Ramos (cell line): ENCODE measurements at regions not wholly inside any gene's neighbourhood (a gene's known extent, or its start where the extent isn't known, plus 50 kb on each side); places are given as distances from the start of the nearest gene placed in this dataset.

Experiments
- in situ Hi-C: fragments of 300-500 bp; cut with MboI; formaldehyde crosslinking; loops from one replicate; pipeline ENCODE4 v1.14.3; 2022; ENCODE audit warnings: low sequenced_read_pairs; ENCODE audit not compliant: unreplicated experiment

- in situ Hi-C loops, result no loop called here
Measured at GRCh38 chr1:87599569-87599968, 270.9 kb downstream of the LMO4 start.

- in situ Hi-C loops, result no loop called here
Measured at GRCh38 chr1:87600055-87600850, 271.6 kb downstream of the LMO4 start.

GRCh38 chr1:87600854-87601253 is 272.2 kb downstream of the LMO4 start:
- in situ Hi-C loops, result no loop called here

GRCh38 chr1:87603626-87604025 is 274.9 kb downstream of the LMO4 start:
- in situ Hi-C loops, result no loop called here

- in situ Hi-C loops, result no loop called here
Measured at GRCh38 chr1:87612956-87613355, 284.3 kb downstream of the LMO4 start.

GRCh38 chr1:87615491-87615890 is 286.8 kb downstream of the LMO4 start:
- in situ Hi-C loops, result no loop called here

- in situ Hi-C loops, result no loop called here
Measured at GRCh38 chr1:87615901-87616300, 287.2 kb downstream of the LMO4 start.

GRCh38 chr1:87620807-87621206 is 292.1 kb downstream of the LMO4 start:
- in situ Hi-C loops, result no loop called here

- in situ Hi-C loops, result no loop called here
Measured at GRCh38 chr1:87629673-87630072, 301.0 kb downstream of the LMO4 start.

GRCh38 chr1:87632232-87632631 is 303.6 kb downstream of the LMO4 start:
- in situ Hi-C loops, result no loop called here

- in situ Hi-C loops, result no loop called here
Measured at GRCh38 chr1:87636198-87636892, 307.7 kb downstream of the LMO4 start.

GRCh38 chr1:87638636-87639035 is 310.0 kb downstream of the LMO4 start:
- in situ Hi-C loops, result no loop called here

- in situ Hi-C loops, result no loop called here
Measured at GRCh38 chr1:87641996-87642395, 313.3 kb downstream of the LMO4 start.

- in situ Hi-C loops, result no loop called here
Measured at GRCh38 chr1:87642581-87643221, 314.0 kb downstream of the LMO4 start.

GRCh38 chr1:87644033-87644578 is 315.4 kb downstream of the LMO4 start:
- in situ Hi-C loops, result no loop called here

- in situ Hi-C loops, result no loop called here
Measured at GRCh38 chr1:87644579-87645190, 316.0 kb downstream of the LMO4 start.

- in situ Hi-C loops, result no loop called here
Measured at GRCh38 chr1:87647430-87648177, 318.9 kb downstream of the LMO4 start.

GRCh38 chr1:87648323-87649119 is 319.8 kb downstream of the LMO4 start:
- in situ Hi-C loops, result no loop called here

GRCh38 chr1:87650306-87650705 is 321.6 kb downstream of the LMO4 start:
- in situ Hi-C loops, result no loop called here
